ENCODE measurements at regions not wholly inside any gene's neighbourhood (a gene's known extent, or its start where the extent isn't known, plus 50 kb on each side); places are given as distances from the start of the nearest gene placed in this dataset.
A peak's percentile ranks its signal among the peaks of the same experiment; 100 is the strongest.

DNA sequence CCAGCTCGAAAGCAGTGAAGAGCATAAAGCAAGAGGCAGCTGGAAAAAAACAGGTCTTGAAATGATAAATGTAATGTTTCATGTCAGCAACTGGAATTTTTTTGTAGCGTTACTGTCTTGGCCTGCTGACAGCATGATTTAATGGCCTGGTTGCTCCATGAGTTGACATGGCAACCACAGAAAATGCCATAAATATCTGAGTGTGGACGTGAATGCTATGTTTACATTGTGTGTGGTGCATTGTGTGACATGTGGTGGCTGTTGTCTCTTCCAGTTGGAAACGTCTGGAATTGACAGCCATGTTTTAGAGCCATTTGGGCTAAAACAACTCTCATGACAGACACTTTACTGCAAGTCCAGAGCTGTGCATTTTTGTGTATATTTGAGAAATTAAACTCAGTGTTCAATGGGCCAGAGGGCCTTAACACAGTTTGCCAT, 170.0 kb downstream of the FOXA2 start (continued):
- no peak for TF ChIP-seq STAG1 (CRISPR knock-in tag; IDR thresholded peaks at IDR 0.05; ENCODE audit: borderline replicate concordance)
- no peak for TF ChIP-seq POLR2AphosphoS5 (IDR thresholded peaks at IDR 0.05; ENCODE audit: control insufficient read depth, insufficient read depth, low read depth, low read length)
- TF ChIP-seq KAT7 (CRISPR knock-in tag; IDR thresholded peaks at IDR 0.05; ENCODE audit: borderline replicate concordance) = no peak
- no peak for TF ChIP-seq STAT6 (CRISPR knock-in tag; IDR thresholded peaks at IDR 0.05)
- no peak for TF ChIP-seq SREBF2 (CRISPR knock-in tag; IDR thresholded peaks at IDR 0.05)
- no peak for TF ChIP-seq SMARCE1 (IDR thresholded peaks at IDR 0.05)
- 0 out of 2 replicates have a peak, but pooled peaks have one; percentile 15 for TF ChIP-seq GABPA (tag; conservative IDR thresholded peaks at IDR 0.05; ENCODE audit: low read depth)
- TF ChIP-seq RCOR1 (IDR thresholded peaks at IDR 0.05; ENCODE audit: borderline replicate concordance in 1 of 2, low read depth in 2 of 2, low read length in 2 of 2) = 0 out of 4 replicates have a peak, but pooled peaks of 1 of the 2 experiments have one; percentile 25
- 0 out of 2 replicates have a peak, but pooled peaks have one; percentile 41 for TF ChIP-seq THRB (CRISPR knock-in tag; conservative IDR thresholded peaks at IDR 0.05)
- TF ChIP-seq PRMT5 (CRISPR knock-in tag; IDR thresholded peaks at IDR 0.05) = no peak
- TF ChIP-seq CREB1 (IDR thresholded peaks at IDR 0.05) = no peak
- TF ChIP-seq CREB1 (CRISPR knock-in tag; IDR thresholded peaks at IDR 0.05) = no peak
- peak; percentile 86; the same call in 1 of the 2 replicates for TF ChIP-seq BACH1 (tag; IDR thresholded peaks at IDR 0.05)
- no peak for TF ChIP-seq ATF1 (CRISPR knock-in tag; IDR thresholded peaks at IDR 0.05)
- peak; percentile 60; the same call in 1 of the 2 replicates for TF ChIP-seq ATF1 (tag; IDR thresholded peaks at IDR 0.05)
- peak; percentile 31; the same call in 1 of the 2 replicates for TF ChIP-seq ZNF134 (CRISPR knock-in tag; conservative IDR thresholded peaks at IDR 0.05)
- no peak for TF ChIP-seq PRDM10 (IDR thresholded peaks at IDR 0.05; ENCODE audit: partially characterized antibody)
- TF ChIP-seq, protein P1, sequence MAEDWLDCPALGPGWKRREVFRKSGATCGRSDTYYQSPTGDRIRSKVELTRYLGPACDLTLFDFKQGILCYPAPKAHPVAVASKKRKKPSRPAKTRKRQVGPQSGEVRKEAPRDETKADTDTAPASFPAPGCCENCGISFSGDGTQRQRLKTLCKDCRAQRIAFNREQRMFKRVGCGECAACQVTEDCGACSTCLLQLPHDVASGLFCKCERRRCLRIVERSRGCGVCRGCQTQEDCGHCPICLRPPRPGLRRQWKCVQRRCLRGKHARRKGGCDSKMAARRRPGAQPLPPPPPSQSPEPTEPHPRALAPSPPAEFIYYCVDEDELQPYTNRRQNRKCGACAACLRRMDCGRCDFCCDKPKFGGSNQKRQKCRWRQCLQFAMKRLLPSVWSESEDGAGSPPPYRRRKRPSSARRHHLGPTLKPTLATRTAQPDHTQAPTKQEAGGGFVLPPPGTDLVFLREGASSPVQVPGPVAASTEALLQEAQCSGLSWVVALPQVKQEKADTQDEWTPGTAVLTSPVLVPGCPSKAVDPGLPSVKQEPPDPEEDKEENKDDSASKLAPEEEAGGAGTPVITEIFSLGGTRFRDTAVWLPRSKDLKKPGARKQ (CRISPR knock-in tag; IDR thresholded peaks at IDR 0.05) = no peak
- no peak for TF ChIP-seq SRSF7 (optimal IDR thresholded peaks at IDR 0.05; ENCODE audit: low read depth, low read length)
- TF ChIP-seq MBD2 (IDR thresholded peaks at IDR 0.05; ENCODE audit: borderline replicate concordance, low read depth) = no peak
- TF ChIP-seq THRAP3 (IDR thresholded peaks at IDR 0.05; ENCODE audit: borderline replicate concordance) = no peak

Measured in K562 (cell line).